LNCaP clone FGC (cell line): ENCODE measurements at regions not wholly inside any gene's neighbourhood (a gene's known extent, or its start where the extent isn't known, plus 50 kb on each side); places are given as distances from the start of the nearest gene placed in this dataset.

ENCODE experiments used
- DNase-seq: peaks from one replicate; pipeline ENCODE4 v3.0.0-alpha.2; 2011; ENCODE audit warnings: low read depth
- H3K4me3 ChIP-seq: 2 replicates; pipeline ENCODE4 v1.5.1; 2011; ENCODE audit warnings: mild to moderate bottlenecking, low read depth, low read length, control low read depth
- TF ChIP-seq, protein P1 (sequence below): IDR thresholded peaks from 2 replicates; pipeline ENCODE4 v1.5.1; 2012; ENCODE audit warnings: mild to moderate bottlenecking; ENCODE audit not compliant: control insufficient read depth, insufficient read depth; ENCODE audit errors: extremely low read depth

DNA sequence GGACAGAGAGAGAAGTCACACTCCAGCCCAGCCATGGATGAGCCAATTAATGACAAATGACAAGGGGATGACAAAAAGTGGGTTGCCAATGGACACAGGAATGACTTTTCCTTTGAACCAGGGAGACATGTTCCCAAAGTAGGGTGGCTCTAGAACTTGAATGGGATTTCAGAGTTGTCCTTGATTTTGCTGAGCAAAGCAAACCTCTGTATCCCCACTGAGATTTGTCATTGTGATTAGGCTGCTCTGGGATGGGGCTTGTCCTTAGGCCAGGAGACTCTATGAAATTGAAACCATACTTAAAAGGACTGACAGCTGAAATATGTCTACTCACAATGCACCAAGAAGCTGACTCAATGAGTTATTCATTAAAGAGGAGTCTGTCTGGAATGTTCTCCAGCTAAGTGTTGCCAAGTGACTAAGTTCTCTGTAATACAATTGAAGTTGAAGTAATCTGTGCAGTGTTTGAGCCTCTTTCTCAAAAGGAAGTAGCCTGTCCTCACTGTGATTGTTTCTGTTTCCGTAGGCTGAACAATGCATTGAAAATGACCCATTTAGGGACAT lies 69.0 kb upstream of the PCDH9 start:
- no peak overlapping the region for H3K4me3 ChIP-seq
- DNase-seq, result no peak
- TF ChIP-seq, protein P1, sequence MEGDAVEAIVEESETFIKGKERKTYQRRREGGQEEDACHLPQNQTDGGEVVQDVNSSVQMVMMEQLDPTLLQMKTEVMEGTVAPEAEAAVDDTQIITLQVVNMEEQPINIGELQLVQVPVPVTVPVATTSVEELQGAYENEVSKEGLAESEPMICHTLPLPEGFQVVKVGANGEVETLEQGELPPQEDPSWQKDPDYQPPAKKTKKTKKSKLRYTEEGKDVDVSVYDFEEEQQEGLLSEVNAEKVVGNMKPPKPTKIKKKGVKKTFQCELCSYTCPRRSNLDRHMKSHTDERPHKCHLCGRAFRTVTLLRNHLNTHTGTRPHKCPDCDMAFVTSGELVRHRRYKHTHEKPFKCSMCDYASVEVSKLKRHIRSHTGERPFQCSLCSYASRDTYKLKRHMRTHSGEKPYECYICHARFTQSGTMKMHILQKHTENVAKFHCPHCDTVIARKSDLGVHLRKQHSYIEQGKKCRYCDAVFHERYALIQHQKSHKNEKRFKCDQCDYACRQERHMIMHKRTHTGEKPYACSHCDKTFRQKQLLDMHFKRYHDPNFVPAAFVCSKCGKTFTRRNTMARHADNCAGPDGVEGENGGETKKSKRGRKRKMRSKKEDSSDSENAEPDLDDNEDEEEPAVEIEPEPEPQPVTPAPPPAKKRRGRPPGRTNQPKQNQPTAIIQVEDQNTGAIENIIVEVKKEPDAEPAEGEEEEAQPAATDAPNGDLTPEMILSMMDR, result no peak

DNA sequence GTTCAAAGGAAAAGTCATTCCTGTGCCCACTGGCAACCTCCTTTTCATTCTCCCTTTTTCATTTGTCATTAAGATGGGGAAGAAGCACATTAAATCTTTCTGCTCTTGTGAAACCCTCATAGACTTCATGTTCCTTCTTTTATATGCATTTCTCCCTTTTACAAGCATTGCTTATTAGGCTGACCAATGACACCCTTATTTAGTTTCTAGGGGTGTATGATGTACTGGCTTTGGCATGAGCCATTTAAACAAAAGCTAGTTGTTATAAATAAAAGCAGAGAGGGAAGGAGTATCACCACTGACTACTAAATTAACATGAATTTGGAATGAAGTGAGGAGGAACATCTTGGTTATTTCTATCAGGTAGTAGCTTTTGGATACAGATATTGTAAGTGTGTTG lies 68.2 kb upstream of the PCDH9 start:
- TF ChIP-seq, protein P1, result no peak
- no peak overlapping the region for H3K4me3 ChIP-seq
- DNase-seq, result no peak

DNA sequence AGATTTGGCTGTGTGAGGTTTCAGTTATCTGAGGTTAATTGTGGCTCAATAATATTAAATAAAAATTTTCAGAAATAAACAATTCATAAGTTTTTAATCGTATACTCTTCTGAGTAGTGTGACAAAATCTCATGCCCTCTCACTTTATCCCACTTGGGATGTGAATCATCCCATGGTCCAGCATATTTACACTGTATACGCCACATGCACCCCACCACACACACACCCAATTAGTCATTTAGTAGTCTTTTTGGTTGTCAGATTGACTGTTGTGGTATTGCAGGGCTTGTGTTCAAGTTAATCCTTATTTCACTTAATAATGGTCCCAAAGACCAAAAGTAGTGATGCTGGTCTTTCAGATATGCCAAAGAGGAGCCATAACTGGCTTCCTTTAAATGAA lies 66.4 kb upstream of the PCDH9 start:
- DNase-seq, result no peak
- H3K4me3 ChIP-seq, result no peak overlapping the region
- TF ChIP-seq, protein P1, result no peak

DNA sequence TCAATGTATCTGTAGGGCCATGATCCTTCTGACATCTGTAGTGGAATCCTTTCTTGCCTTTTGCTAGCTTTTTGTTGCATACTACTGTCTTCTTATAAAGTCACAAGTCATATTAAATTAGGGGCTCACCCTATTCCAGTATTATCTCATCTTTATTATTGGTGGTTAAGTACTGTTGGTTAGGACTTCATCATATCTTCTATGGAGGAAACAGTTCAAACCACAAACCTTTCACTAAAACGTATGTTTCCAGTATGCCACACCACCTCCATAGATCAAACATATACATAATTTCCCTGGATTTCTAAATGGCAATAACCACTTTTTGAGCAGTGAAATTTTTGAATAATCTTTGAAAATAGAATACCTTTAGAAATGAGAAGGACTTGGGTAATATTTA lies 62.8 kb upstream of the PCDH9 start:
- no peak for DNase-seq
- TF ChIP-seq, protein P1, result no peak
- H3K4me3 ChIP-seq, result no peak overlapping the region

DNA sequence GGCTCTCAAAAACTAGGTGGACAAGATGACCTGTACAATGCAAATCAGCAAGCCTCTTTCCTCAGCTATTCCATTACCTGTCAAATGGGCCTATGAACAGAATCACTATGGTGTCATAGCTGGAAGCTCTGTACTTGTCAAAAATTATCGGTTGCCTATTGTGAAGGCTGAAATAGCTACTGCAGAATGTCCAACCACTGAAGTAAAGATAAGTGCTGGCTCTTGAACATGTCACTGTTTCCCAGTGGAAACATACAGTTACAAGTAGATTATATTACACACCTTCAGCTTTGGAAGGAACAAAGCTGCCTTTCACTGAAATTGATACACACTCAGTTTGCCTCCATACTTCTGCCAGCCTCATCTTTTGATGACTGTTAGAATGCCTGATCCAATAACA lies 55.5 kb upstream of the PCDH9 start:
- TF ChIP-seq, protein P1, result no peak
- H3K4me3 ChIP-seq, result no peak overlapping the region
- no peak for DNase-seq

DNA sequence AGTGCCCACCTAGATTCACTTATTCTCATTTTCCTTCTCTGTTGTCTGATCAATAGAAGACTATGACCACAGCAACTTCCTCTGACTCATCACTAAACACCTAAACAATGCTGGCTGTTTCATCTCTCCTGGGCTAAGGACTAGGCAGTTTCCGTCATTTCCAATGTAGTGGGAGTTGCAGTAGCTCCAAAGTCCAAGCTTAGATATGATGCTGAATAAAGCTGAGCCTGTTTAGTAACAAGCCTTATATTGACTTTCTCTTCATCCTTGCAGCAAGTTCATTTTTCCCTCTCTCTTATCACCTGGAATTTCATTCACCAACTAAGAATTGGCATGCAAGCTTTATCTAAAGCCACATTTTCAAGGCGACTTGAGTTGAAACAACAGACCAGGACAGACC lies 53.5 kb upstream of the PCDH9 start:
- no peak overlapping the region for H3K4me3 ChIP-seq
- TF ChIP-seq, protein P1, result no peak
- no peak for DNase-seq

DNA sequence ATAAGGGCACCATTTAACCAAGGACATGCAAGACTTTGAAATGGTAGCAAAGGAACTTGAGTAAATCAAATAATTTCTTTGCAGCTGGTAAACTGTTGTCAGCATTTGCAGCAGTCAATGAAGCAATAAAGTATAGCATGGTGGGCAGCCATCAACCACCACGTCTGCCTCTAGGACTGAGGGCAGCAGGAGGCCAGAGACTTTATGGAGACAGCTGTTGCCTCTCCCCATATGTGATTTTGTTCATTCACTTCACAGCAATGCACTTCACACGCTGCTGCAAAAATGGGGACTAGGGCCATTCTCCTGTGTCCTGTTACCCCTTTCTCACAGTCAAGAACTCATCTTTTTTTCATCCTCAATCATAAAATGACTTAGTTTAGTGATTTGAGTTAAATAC lies 51.3 kb upstream of the PCDH9 start:
- TF ChIP-seq, protein P1, result no peak

More for the DNA sequence above, 51.3 kb upstream of the PCDH9 start:
- no peak for DNase-seq
- no peak overlapping the region for H3K4me3 ChIP-seq
